ENCODE measurements at regions not wholly inside any gene's neighbourhood (a gene's known extent, or its start where the extent isn't known, plus 50 kb on each side); places are given as distances from the start of the nearest gene placed in this dataset.

GRCh38 chr5:66351813-66352212 lies 207.7 kb downstream of the SREK1 start (continued):
- no peak for TF ChIP-seq ZNF626 (tag by site-specific recombination; IDR thresholded peaks at IDR 0.05)
- no peak for TF ChIP-seq REPIN1 (tag by site-specific recombination; IDR thresholded peaks at IDR 0.05; ENCODE audit: low read depth)
- no peak for TF ChIP-seq OVOL3 (tag by site-specific recombination; IDR thresholded peaks at IDR 0.05)
- no peak for TF ChIP-seq ZNF670 (tag by site-specific recombination; IDR thresholded peaks at IDR 0.05; ENCODE audit: low read depth)
- no peak for TF ChIP-seq KLF7 (tag by site-specific recombination; IDR thresholded peaks at IDR 0.05; ENCODE audit: borderline replicate concordance)
- no peak for TF ChIP-seq BCL11A (tag by site-specific recombination; IDR thresholded peaks at IDR 0.05; ENCODE audit: low read depth)
- no peak for TF ChIP-seq ZNF623 (tag by site-specific recombination; IDR thresholded peaks at IDR 0.05)

GRCh38 chr5:66353186-66353585 lies 209.1 kb downstream of the SREK1 start:
- Histone ChIP-seq H3K9me3 (ENCODE audit: control insufficient read depth, insufficient read depth, low read depth, low read length) (no peaks in the 10 kb centered on the region), H3K4me3 (ENCODE audit: low read depth, low read length) (no peak overlapping the region), H3K27ac (ENCODE audit: extremely low read depth, low read depth, low read length) (no peak overlapping the region), H3K36me3 (ENCODE audit: control insufficient read depth in 2 of 2, insufficient read depth in 1 of 2, low read length in 2 of 2) (no peaks in the 10 kb centered on the region), H3K4me1 (ENCODE audit: control insufficient read depth, insufficient read depth, low read length) (no peaks in the 10 kb centered on the region)
- TF ChIP-seq ZNF26 (tag by site-specific recombination; IDR thresholded peaks at IDR 0.05) (no peak), ZNF292 (tag by site-specific recombination; IDR thresholded peaks at IDR 0.05; ENCODE audit: borderline replicate concordance, low read depth) (no peak), ZBTB1 (tag by site-specific recombination; IDR thresholded peaks at IDR 0.05) (no peak), SCRT2 (tag by site-specific recombination; IDR thresholded peaks at IDR 0.05) (no peak), ZSCAN16 (tag by site-specific recombination; IDR thresholded peaks at IDR 0.05) (no peak), ZNF350 (tag by site-specific recombination; IDR thresholded peaks at IDR 0.05) (no peak), GLIS2 (tag by site-specific recombination; IDR thresholded peaks at IDR 0.05) (no peak), REST (tag by site-specific recombination; IDR thresholded peaks at IDR 0.05) (no peak), RBAK (tag by site-specific recombination; IDR thresholded peaks at IDR 0.05) (no peak)
- POLR2A ChIA-PET = no interaction called here
- CTCF ChIA-PET = no interaction called here

GRCh38 chr5:66354422-66354821 lies 210.3 kb downstream of the SREK1 start:
- no peak overlapping the region for H3K27ac ChIP-seq (ENCODE audit: extremely low read depth, low read depth, low read length)
- no peaks in the 10 kb centered on the region for H3K36me3 ChIP-seq (ENCODE audit: control insufficient read depth in 2 of 2, insufficient read depth in 1 of 2, low read length in 2 of 2)
- CTCF ChIA-PET = no interaction called here
- H3K9me3 ChIP-seq (ENCODE audit: control insufficient read depth, insufficient read depth, low read depth, low read length) = no peaks in the 10 kb centered on the region
- TF ChIP-seq ZNF768 (tag by site-specific recombination; IDR thresholded peaks at IDR 0.05) = no peak
- TF ChIP-seq ZNF19 (tag by site-specific recombination; IDR thresholded peaks at IDR 0.05; ENCODE audit: low read depth) = no peak
- no peak for TF ChIP-seq WT1 (tag by site-specific recombination; IDR thresholded peaks at IDR 0.05)
- no peak for TF ChIP-seq ZNF341 (tag by site-specific recombination; IDR thresholded peaks at IDR 0.05; ENCODE audit: low read depth)
- TF ChIP-seq ZNF366 (tag by site-specific recombination; conservative IDR thresholded peaks at IDR 0.05) = no peak
- TF ChIP-seq ZFHX2 (tag by site-specific recombination; conservative IDR thresholded peaks at IDR 0.05) = no peak
- no peak for TF ChIP-seq ZNF311 (tag by site-specific recombination; IDR thresholded peaks at IDR 0.05; ENCODE audit: borderline replicate concordance)
- TF ChIP-seq ZNF398 (tag by site-specific recombination; IDR thresholded peaks at IDR 0.05) = no peak
- no peak overlapping the region for H3K4me3 ChIP-seq (ENCODE audit: low read depth, low read length)
- no peaks in the 10 kb centered on the region for H3K4me1 ChIP-seq (ENCODE audit: control insufficient read depth, insufficient read depth, low read length)
- POLR2A ChIA-PET = no interaction called here
